Bronchial epithelial cell (primary cell): ENCODE measurements at regions not wholly inside any gene's neighbourhood (a gene's known extent, or its start where the extent isn't known, plus 50 kb on each side); places are given as distances from the start of the nearest gene placed in this dataset.
A peak's percentile ranks its signal among the peaks of the same experiment; 100 is the strongest.

Experiments used
- DNase-seq: peaks from one replicate; pipeline ENCODE4 v3.0.0-alpha.2; 2010; ENCODE audit warnings: low read depth
- FAIRE-seq: peaks from 2 replicates; lab custom pipeline; 2011; peaks lifted over from hg19 to GRCh38; lab: Jason Lieb, UNC
- H3K27me3 ChIP-seq: 2 replicates; pipeline ENCODE4 v1.5.1; 2011; ENCODE audit warnings: low read length; ENCODE audit not compliant: control insufficient read depth, insufficient read depth
- H3K36me3 ChIP-seq: 2 replicates; pipeline ENCODE4 v1.5.1; 2011; ENCODE audit warnings: low read length; ENCODE audit not compliant: control insufficient read depth, insufficient read depth
- H3K4me3 ChIP-seq: 2 replicates; pipeline ENCODE4 v1.5.1; 2011; ENCODE audit warnings: mild to moderate bottlenecking, low read depth, low read length, control low read depth
- CTCF ChIP-seq: IDR thresholded peaks from 2 replicates; pipeline ENCODE4 v1.5.1; 2011; ENCODE audit warnings: mild to moderate bottlenecking, moderate library complexity, low read length, control low read depth, inconsistent platforms; ENCODE audit not compliant: insufficient read depth, severe bottlenecking

- FAIRE-seq, result no peak
- no peaks in the 10 kb centered on the region for H3K36me3 ChIP-seq
- TF ChIP-seq CTCF, result no peak
- DNase-seq, result no peak
- H3K27me3 ChIP-seq, result no peaks in the 10 kb centered on the region
- H3K4me3 ChIP-seq, result no peak overlapping the region
Measured at GRCh38 chr2:238655198-238655860, 192.6 kb upstream of the TWIST2 start.

GRCh38 chr2:238655974-238656722 lies 191.7 kb upstream of the TWIST2 start:
- FAIRE-seq, result peak; percentile 7
- DNase-seq, result no peak
- Histone ChIP-seq H3K4me3 (no peak overlapping the region), H3K27me3 (no peaks in the 10 kb centered on the region), H3K36me3 (no peaks in the 10 kb centered on the region)
- TF ChIP-seq CTCF, result no peak

- H3K36me3 ChIP-seq, result no peaks in the 10 kb centered on the region
- DNase-seq, result no peak
Measured at GRCh38 chr2:238657132-238658053, 190.5 kb upstream of the TWIST2 start.

GRCh38 chr2:238658054-238658407 lies 189.9 kb upstream of the TWIST2 start:
- H3K36me3 ChIP-seq, result no peaks in the 10 kb centered on the region
- DNase-seq (no peak), FAIRE-seq (peak; percentile 62)
- no peaks in the 10 kb centered on the region for H3K27me3 ChIP-seq
- H3K4me3 ChIP-seq, result no peak overlapping the region
- no peak for TF ChIP-seq CTCF

More at GRCh38 chr2:238657132-238658053, 190.5 kb upstream of the TWIST2 start:
- Histone ChIP-seq H3K4me3 (no peak overlapping the region), H3K27me3 (no peaks in the 10 kb centered on the region)
- no peak for TF ChIP-seq CTCF
- no peak for FAIRE-seq

GRCh38 chr2:238658820-238659219 lies 189.1 kb upstream of the TWIST2 start:
- FAIRE-seq (no peak), DNase-seq (no peak)
- Histone ChIP-seq H3K36me3 (no peaks in the 10 kb centered on the region), H3K27me3 (no peaks in the 10 kb centered on the region), H3K4me3 (no peak overlapping the region)
- TF ChIP-seq CTCF, result no peak
